Adrenal gland (tissue), 9 donors: ENCODE measurements at regions not wholly inside any gene's neighbourhood (a gene's known extent, or its start where the extent isn't known, plus 50 kb on each side); places are given as distances from the start of the nearest gene placed in this dataset.

Source experiments
- DNase-seq, 7 donors: peaks; one replicate each; pipeline ENCODE4 v3.0.0-alpha.2; 2019 to 2020
- H3K27ac ChIP-seq, 5 donors: fragments of 200-600 bp; sonication (generic) in 4 of 5; 1 replicate in 3 of 5; 2 replicates in 2 of 5; pipeline versions ENCODE4 v1.5.1 to v1.8.0; 2016 to 2020; ENCODE audit warnings: mild to moderate bottlenecking in 1 of 5
- H3K27me3 ChIP-seq: fragments of 200-600 bp; 2 replicates; pipeline ENCODE4 v1.8.0; 2021
- H3K36me3 ChIP-seq, 2 donors: fragments of 200-600 bp; replicated peaks in 1 of 2; 1 replicate in 1 of 2; 2 replicates in 1 of 2; pipeline versions ENCODE4 v1.5.1 to v1.8.0; 2018 to 2022
- H3K4me1 ChIP-seq, 2 donors: fragments of 200-600 bp; replicated peaks in 1 of 2; 1 replicate in 1 of 2; 2 replicates in 1 of 2; pipeline versions ENCODE4 v1.5.1 to v1.8.0; 2018 to 2021
- H3K4me3 ChIP-seq, 4 donors: fragments of 200-600 bp; sonication (generic) in 3 of 4; one replicate each; pipeline ENCODE4 v1.5.1; 2016 to 2018
- H3K9me3 ChIP-seq, 3 donors: fragments of 200-600 bp; sonication (generic) in 1 of 3; replicated peaks in 1 of 3; 1 replicate in 2 of 3; 2 replicates in 1 of 3; pipeline versions ENCODE4 v1.5.1 to v1.8.0; 2016 to 2021
- POLR2A ChIP-seq, 2 donors: fragments of 450-650 bp; IDR thresholded peaks; one replicate each; pipeline ENCODE4 v1.6.1; 2017; ENCODE audit warnings: antibody characterized with exemption in 2 of 2, mild to moderate bottlenecking in 2 of 2, moderate library complexity in 1 of 2
- WGBS, 4 donors: extraction: QIAGEN DNeasy Blood & Tissue Kit in 2 of 4; methylation state at CpG; one replicate each; pipeline versions ENCODE4 v1.1.5 to v1.1.7; 2013 to 2017; 5-methylcytosine and 5-hydroxymethylcytosine counted together
- intact Hi-C, 2 donors: fragments of 100-400 bp; cut with DNase I; formaldehyde crosslinking; loops; one replicate each; pipeline versions ENCODE4 v1.14.1 to v1.15.0; 2022 to 2023
- TF ChIP-seq, protein P1 (sequence below), 6 experiments: fragments of 450-650 bp in 4 of 6; fragments of 200-600 bp in 2 of 6; sonication (generic) in 1 of 6; IDR thresholded peaks; 1 replicate in 5 of 6; 2 replicates in 1 of 6; pipeline versions ENCODE4 v1.5.1 to v1.8.0; 2016 to 2021; ENCODE audit warnings: antibody characterized with exemption in 6 of 6, mild to moderate bottlenecking in 2 of 6, moderate library complexity in 1 of 6
- donor health status: healthy with polysubstance abuse.
- donor health status: Bipolar disorder and iron deficiency.
- donor health status: DM: yes; HTN: yes; CAD: no.
- donor health status: DM: no; HTN: no; CAD: no.
- donor health status: DM: no; HTN: no; CAD: no.

DNA sequence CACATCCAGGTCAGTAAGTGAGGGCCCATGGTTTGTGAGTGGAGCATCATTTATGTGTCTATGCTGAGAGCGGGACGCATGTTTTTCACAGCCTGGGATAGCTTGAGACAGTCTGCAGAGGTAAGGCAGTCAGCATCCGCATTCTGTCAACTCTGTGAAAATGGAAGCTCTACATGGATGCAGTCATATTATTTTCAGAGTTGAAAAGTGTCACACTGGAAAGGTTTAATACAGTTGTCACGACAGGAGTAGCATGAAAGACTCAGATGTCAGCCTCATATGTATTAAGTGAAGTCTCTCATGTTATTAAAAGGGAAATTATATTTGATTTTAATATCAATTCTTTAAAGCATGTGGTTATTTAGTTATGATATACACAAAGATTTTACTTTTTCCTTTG, 436.9 kb upstream of the GYPC start:
- Histone ChIP-seq H3K4me3 (no peak overlapping the region), H3K27me3 (no peaks in the 10 kb centered on the region), H3K36me3 (no peaks in the 10 kb centered on the region), H3K9me3 (no peaks in the 10 kb centered on the region), H3K4me1 (no peaks in the 10 kb centered on the region), H3K27ac (no peak overlapping the region)
- intact Hi-C loops: no loop called here
- WGBS, 4 donors: 90 to 96% (median 93%) methylated on average over 4 of the region's 4 CpGs
- TF ChIP-seq POLR2A (IDR thresholded peaks at IDR 0.05): no peak
- TF ChIP-seq, protein P1, sequence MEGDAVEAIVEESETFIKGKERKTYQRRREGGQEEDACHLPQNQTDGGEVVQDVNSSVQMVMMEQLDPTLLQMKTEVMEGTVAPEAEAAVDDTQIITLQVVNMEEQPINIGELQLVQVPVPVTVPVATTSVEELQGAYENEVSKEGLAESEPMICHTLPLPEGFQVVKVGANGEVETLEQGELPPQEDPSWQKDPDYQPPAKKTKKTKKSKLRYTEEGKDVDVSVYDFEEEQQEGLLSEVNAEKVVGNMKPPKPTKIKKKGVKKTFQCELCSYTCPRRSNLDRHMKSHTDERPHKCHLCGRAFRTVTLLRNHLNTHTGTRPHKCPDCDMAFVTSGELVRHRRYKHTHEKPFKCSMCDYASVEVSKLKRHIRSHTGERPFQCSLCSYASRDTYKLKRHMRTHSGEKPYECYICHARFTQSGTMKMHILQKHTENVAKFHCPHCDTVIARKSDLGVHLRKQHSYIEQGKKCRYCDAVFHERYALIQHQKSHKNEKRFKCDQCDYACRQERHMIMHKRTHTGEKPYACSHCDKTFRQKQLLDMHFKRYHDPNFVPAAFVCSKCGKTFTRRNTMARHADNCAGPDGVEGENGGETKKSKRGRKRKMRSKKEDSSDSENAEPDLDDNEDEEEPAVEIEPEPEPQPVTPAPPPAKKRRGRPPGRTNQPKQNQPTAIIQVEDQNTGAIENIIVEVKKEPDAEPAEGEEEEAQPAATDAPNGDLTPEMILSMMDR (IDR thresholded peaks at IDR 0.05): no peak
- DNase-seq: no peak

DNA sequence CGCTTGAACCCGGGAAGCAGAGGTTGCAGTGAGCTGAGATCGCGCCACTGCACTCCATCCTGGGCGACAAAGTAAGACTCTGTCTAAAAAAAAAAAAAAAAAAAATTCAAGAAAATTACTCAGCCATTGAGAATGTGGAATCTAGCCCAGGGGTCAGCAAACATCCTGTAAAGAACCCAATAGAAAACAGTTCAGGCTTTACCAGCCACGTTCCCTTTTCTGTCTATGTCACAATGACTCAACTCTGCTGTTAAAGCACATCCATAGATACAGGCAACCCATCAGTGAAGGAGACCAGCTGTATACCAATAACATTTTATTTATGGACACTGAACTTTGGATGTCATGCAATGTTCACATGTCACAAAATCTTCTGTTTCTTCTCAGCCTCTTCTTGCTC, 435.6 kb upstream of the GYPC start:
- Histone ChIP-seq H3K27ac (no peak overlapping the region), H3K4me3 (no peak overlapping the region), H3K27me3 (no peaks in the 10 kb centered on the region), H3K36me3 (no peaks in the 10 kb centered on the region), H3K4me1 (no peaks in the 10 kb centered on the region), H3K9me3 (no peaks in the 10 kb centered on the region)
- intact Hi-C loops: no loop called here
- TF ChIP-seq, protein P1 (IDR thresholded peaks at IDR 0.05): no peak
- TF ChIP-seq POLR2A (IDR thresholded peaks at IDR 0.05): no peak
- DNase-seq: peak in 1 of 7 donors; percentile 3
- WGBS, 4 donors: 74 to 81% (median 77%) methylated on average over 6 of the region's 6 CpGs

DNA sequence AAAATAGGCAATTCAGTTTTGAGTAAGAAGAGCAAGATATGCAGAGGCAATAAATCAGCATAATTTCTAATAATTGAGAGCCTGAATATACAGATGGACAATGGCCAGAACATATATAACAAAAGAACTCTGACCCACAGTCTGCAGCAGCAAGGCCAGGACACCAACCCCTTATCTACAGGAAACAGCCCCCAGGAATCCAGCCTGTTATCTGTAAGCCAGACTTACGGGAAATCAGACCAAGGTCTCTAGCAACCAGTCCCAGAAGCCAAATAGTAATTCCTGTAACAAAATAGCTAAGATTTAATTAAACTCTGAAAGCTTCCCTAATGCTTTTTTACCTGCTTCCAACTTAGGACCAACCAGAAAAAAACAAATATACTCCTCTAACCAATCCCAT, 434.5 kb upstream of the GYPC start:
- peak in 2 of 7 donors; percentile 16 to 45 for DNase-seq
- no peaks in the 10 kb centered on the region for H3K27me3 ChIP-seq
- H3K36me3 ChIP-seq: no peaks in the 10 kb centered on the region
- intact Hi-C loops: no loop called here
- TF ChIP-seq, protein P1 (IDR thresholded peaks at IDR 0.05): no peak
- TF ChIP-seq POLR2A (IDR thresholded peaks at IDR 0.05): no peak
- H3K9me3 ChIP-seq: no peaks in the 10 kb centered on the region
- 8 to 19% (median 14%) methylated on average over 1 of the region's 1 CpG for WGBS, 4 donors
- H3K27ac ChIP-seq: peak overlapping the region in 1 of 5 donors; percentile 19
- no peak overlapping the region for H3K4me3 ChIP-seq
- no peaks in the 10 kb centered on the region for H3K4me1 ChIP-seq

DNA sequence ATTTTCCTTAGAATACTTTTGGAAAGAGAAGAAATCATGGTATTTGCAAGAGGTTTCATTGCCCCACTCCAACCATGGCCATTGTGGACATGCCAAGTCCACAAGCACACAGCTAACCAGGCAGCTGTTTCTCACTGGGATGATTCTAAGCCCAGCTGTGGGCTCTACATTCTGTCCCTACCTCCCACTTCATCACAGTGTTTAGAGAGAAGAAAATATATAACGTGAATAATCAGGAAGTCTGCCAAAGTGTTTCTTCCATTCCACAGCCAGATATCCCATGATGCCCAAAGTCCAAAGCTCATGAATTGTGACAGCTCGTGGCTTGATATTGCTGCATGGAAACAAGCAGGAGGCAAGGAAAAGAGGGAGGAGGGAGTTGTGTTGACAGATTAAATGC, 433.7 kb upstream of the GYPC start:
- Histone ChIP-seq H3K36me3 (no peaks in the 10 kb centered on the region), H3K27me3 (no peaks in the 10 kb centered on the region), H3K4me1 (no peaks in the 10 kb centered on the region), H3K4me3 (no peak overlapping the region), H3K9me3 (no peaks in the 10 kb centered on the region), H3K27ac (no peak overlapping the region)
- no peak for DNase-seq
- intact Hi-C loops: no loop called here
- WGBS, 4 donors: 45 to 74% (median 60%) methylated on average over 2 of the region's 2 CpGs
- TF ChIP-seq, protein P1 (IDR thresholded peaks at IDR 0.05): no peak
- TF ChIP-seq POLR2A (IDR thresholded peaks at IDR 0.05): no peak
